BJ (cell line): ENCODE measurements at regions not wholly inside any gene's neighbourhood (a gene's known extent, or its start where the extent isn't known, plus 50 kb on each side); places are given as distances from the start of the nearest gene placed in this dataset.

ENCODE experiments used
- CTCF ChIA-PET: fragments of 350-600 bp; formaldehyde crosslinking; extraction: SDS; loops from one replicate; lab custom pipeline; 2021; ENCODE audit warnings: antibody characterized with exemption, inconsistent platforms; lab: Yijun Ruan, JAX
- POLR2A ChIA-PET: fragments of 300-600 bp; sonication (Branson Sonifier 250); formaldehyde crosslinking; extraction: SDS; loops from one replicate; lab custom pipeline; 2021; ENCODE audit warnings: antibody characterized with exemption; lab: Charles Lee
- DNase-seq: peaks from one replicate; pipeline ENCODE4 v3.0.0-alpha.2; 2011; ENCODE audit warnings: low read depth
- H3K27me3 ChIP-seq: 2 replicates; pipeline ENCODE4 v1.6.0; 2011; ENCODE audit warnings: low read length; ENCODE audit not compliant: control insufficient read depth, insufficient read depth
- H3K36me3 ChIP-seq: 2 replicates; pipeline ENCODE4 v1.5.1; 2011; ENCODE audit warnings: low read length; ENCODE audit not compliant: control insufficient read depth, insufficient read depth
- H3K4me3 ChIP-seq: 2 replicates; pipeline ENCODE4 v1.5.1; 2011; ENCODE audit warnings: low read depth, mild to moderate bottlenecking, control low read depth, low read length
- TF ChIP-seq, protein P1 (sequence below): IDR thresholded peaks from 2 replicates; pipeline ENCODE4 v1.5.1; 2011; ENCODE audit warnings: low read depth, mild to moderate bottlenecking, control low read depth, inconsistent platforms, low read length, moderate library complexity; ENCODE audit not compliant: insufficient read depth

DNA sequence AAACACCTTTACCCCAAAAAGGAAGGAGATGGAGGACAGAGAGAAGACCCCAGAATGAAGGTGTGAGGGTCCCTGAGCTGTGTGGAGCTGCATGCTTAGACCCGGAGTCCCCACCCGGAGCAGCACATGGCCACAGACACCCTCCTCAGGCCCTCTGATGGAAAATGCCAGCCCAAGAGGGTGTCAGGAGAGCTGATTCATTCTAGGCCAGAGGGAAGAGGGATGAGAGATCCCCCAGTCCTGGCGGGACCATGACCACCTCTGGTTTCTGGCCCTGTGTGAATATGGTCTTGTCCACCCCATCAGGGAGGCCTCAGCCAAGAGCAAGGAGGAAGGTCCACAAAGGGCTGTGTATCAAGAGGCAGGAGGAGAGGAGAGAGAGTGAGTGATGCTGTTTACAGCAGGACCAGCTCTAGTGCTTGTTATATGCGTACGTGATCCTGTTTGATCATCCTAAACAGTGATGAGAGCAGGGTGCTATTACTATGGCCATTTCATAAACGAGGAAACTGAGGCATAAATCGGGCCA lies 186.6 kb upstream of the HAAO start:
- ChIA-PET POLR2A (interaction anchor here (1.1 kb wide), 1 partner anchor 248 kb away, joined by 3 read pairs; no protein-coding TSS in a partner anchor), CTCF (interaction anchor here (1.1 to 7.3 kb wide), 3 partner anchors 28 to 563 kb away, joined by 3 to 62 read pairs (median 5); partner anchors contain the start of gene ZFP36L2)

GRCh38 chr2:42978175-42978886 lies 185.9 kb upstream of the HAAO start:
- CTCF ChIA-PET = interaction anchor here (1.1 to 7.3 kb wide), 3 partner anchors 29 to 564 kb away, joined by 3 to 62 read pairs (median 5); partner anchors contain the start of gene ZFP36L2
- no peaks in the 10 kb centered on the region for H3K36me3 ChIP-seq
- POLR2A ChIA-PET = interaction anchor here (1.1 kb wide), 1 partner anchor 249 kb away, joined by 3 read pairs; no protein-coding TSS in a partner anchor
- DNase-seq = no peak
- TF ChIP-seq, protein P1, sequence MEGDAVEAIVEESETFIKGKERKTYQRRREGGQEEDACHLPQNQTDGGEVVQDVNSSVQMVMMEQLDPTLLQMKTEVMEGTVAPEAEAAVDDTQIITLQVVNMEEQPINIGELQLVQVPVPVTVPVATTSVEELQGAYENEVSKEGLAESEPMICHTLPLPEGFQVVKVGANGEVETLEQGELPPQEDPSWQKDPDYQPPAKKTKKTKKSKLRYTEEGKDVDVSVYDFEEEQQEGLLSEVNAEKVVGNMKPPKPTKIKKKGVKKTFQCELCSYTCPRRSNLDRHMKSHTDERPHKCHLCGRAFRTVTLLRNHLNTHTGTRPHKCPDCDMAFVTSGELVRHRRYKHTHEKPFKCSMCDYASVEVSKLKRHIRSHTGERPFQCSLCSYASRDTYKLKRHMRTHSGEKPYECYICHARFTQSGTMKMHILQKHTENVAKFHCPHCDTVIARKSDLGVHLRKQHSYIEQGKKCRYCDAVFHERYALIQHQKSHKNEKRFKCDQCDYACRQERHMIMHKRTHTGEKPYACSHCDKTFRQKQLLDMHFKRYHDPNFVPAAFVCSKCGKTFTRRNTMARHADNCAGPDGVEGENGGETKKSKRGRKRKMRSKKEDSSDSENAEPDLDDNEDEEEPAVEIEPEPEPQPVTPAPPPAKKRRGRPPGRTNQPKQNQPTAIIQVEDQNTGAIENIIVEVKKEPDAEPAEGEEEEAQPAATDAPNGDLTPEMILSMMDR = no peak
- H3K4me3 ChIP-seq = no peak overlapping the region
- H3K27me3 ChIP-seq = no peaks in the 10 kb centered on the region

More for the DNA sequence above, 186.6 kb upstream of the HAAO start:
- DNase-seq = no peak
- TF ChIP-seq, protein P1 = no peak
- no peaks in the 10 kb centered on the region for H3K36me3 ChIP-seq
- H3K4me3 ChIP-seq = no peak overlapping the region
- H3K27me3 ChIP-seq = no peaks in the 10 kb centered on the region

- no peak for DNase-seq
- POLR2A ChIA-PET = no interaction called here
- TF ChIP-seq, protein P1 = no peak
- Histone ChIP-seq H3K4me3 (no peak overlapping the region), H3K36me3 (no peaks in the 10 kb centered on the region), H3K27me3 (no peaks in the 10 kb centered on the region)
- CTCF ChIA-PET = interaction anchor here (0.5 to 7.3 kb wide), 3 partner anchors 44 to 251 kb away, joined by 3 to 62 read pairs (median 56); partner anchors contain the start of gene ZFP36L2
These were observed 185.1 kb upstream of the HAAO start for GRCh38 chr2:42977270-42978174.

DNA sequence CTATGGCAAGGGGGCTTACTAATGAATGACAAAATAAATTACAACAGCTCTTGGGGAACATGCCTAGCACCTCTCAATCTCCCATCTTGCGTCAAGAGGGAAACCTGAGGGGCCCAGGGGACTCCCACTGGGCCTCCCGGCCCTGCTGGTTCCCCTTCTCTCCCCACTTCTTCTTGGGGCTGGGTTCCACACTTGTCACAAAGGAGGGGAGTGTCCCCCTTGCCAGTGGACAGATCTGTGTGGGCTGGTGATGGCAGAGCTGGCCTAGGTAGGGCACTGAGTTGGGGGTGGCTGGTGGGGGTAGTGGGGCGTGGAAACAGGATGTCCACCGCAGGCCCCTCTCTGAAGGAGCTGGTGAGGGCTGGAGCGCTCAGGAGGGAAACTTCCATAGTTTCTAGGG lies 184.0 kb upstream of the HAAO start:
- POLR2A ChIA-PET = interaction anchor here (0.7 kb wide), 1 partner anchor 164 kb away, joined by 3 read pairs; no protein-coding TSS in a partner anchor
- CTCF ChIA-PET = interaction anchor here (1.1 to 7.3 kb wide), 5 partner anchors 12 to 252 kb away, joined by 8 to 62 read pairs (median 14); partner anchors contain the start of gene ZFP36L2
- TF ChIP-seq, protein P1 = no peak

More for the DNA sequence above, 184.0 kb upstream of the HAAO start:
- Histone ChIP-seq H3K4me3 (no peak overlapping the region), H3K36me3 (no peaks in the 10 kb centered on the region), H3K27me3 (no peaks in the 10 kb centered on the region)
- DNase-seq = no peak
